ENCODE measurements at regions not wholly inside any gene's neighbourhood (a gene's known extent, or its start where the extent isn't known, plus 50 kb on each side); places are given as distances from the start of the nearest gene placed in this dataset.
A peak's percentile ranks its signal among the peaks of the same experiment; 100 is the strongest.

DNA sequence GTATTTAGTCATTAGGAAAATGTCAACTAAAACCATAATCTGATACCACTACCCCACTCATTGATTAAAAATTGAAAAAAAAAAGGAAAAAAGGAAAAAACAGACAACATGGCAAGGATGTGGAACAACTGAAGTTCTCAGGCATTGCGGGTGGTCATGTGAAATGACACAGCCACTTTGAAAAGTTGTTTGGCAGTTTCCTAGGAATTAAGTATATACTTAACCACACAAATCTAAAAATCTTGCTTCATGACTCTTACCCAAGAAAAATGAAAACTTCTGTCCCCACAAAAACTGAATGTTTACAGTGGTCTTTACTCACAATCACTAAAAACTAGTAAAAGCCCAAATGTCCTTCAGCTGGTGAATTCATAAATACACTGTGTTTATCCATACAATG is 254.5 kb downstream of the AHR start:
- H3K27ac ChIP-seq = no peak overlapping the region
- TF ChIP-seq, protein P1, sequence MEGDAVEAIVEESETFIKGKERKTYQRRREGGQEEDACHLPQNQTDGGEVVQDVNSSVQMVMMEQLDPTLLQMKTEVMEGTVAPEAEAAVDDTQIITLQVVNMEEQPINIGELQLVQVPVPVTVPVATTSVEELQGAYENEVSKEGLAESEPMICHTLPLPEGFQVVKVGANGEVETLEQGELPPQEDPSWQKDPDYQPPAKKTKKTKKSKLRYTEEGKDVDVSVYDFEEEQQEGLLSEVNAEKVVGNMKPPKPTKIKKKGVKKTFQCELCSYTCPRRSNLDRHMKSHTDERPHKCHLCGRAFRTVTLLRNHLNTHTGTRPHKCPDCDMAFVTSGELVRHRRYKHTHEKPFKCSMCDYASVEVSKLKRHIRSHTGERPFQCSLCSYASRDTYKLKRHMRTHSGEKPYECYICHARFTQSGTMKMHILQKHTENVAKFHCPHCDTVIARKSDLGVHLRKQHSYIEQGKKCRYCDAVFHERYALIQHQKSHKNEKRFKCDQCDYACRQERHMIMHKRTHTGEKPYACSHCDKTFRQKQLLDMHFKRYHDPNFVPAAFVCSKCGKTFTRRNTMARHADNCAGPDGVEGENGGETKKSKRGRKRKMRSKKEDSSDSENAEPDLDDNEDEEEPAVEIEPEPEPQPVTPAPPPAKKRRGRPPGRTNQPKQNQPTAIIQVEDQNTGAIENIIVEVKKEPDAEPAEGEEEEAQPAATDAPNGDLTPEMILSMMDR (IDR thresholded peaks at IDR 0.05) = no peak
- intact Hi-C loops (cut with DNase I) = no loop called here
- H3K36me3 ChIP-seq = no peaks in the 10 kb centered on the region
- H3K27me3 ChIP-seq = no peaks in the 10 kb centered on the region
- no peak for DNase-seq (ENCODE audit: low spot score in 2 of 2)
- H3K4me1 ChIP-seq = peaks cover 0 to 3% of the 10 kb centered on the region in 2 donors
- H3K4me3 ChIP-seq = no peak overlapping the region
- H3K9me3 ChIP-seq = no peaks in the 10 kb centered on the region

DNA sequence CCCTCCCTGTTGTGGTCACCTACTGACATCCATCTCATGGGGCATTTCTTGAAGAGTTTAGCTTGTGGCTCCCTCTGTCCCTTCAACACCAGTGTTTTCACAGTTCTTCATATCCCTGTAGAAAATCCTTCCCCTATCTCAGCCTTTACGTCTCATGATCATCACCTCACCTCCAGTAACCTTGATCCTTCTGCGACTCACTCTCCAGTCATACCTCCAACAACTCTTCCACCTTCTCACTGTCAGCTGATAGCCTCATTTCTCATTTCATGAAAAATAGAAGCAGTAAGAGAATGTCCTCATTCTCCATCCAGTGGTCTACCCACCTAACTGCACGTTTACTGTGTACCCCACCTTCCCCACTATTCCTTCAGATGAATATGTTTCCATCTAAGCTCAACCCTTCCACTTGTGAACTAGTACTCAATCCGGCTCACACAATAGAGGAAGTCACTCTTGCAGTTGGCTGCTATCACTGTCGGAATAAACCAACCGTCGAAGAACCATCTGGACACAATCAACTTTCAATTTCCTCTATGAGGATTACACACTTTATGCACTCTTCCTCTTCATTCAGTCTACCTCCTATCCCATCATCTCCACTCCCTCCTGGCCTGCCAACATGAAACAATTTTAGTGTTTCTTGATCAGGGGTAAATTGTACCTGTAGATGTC is 256.0 kb downstream of the AHR start:
- Histone ChIP-seq H3K9me3 (no peaks in the 10 kb centered on the region), H3K27me3 (no peaks in the 10 kb centered on the region), H3K4me3 (no peak overlapping the region), H3K27ac (no peak overlapping the region), H3K36me3 (no peaks in the 10 kb centered on the region), H3K4me1 (peaks cover 0 to 3% of the 10 kb centered on the region in 2 donors)
- no peak for DNase-seq (ENCODE audit: low spot score in 2 of 2)
- TF ChIP-seq, protein P1 (IDR thresholded peaks at IDR 0.05) = no peak
- intact Hi-C loops (cut with DNase I) = no loop called here

DNA sequence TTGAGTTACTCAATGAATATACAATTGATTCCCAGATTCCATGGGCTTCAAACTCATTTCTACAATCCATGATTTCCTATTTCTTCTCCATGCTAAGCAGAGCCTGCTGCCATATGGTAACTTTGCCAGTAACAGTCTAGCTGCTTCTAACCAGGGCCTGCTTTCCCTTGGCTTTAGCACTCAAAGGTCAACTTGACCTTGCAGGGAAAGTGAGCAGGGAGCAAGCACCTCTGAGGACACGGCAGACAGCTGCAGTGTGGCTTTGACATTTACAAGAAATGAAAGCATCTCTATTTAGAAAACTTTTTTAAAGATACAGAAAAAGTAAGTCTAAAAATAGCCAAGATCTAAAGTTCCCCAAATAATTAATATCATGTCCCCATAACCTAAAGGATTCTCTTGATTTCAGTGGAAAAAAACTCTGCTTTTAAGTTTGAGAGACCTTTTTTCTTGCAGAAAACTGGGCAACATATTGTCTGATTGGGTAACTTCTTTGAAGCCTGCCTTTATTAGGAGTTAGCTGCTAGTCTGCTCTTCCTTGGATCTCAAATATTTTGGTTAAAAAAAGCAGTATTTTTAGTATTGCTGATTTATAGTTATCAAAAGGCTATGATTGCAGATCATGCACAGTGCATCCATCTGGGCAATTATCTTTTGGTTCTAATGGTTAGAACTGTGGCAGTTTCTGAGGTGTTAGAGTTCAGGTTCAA is 257.9 kb downstream of the AHR start:
- TF ChIP-seq, protein P1 (IDR thresholded peaks at IDR 0.05) = no peak
- H3K27ac ChIP-seq = peak overlapping the region; percentile 44 to 46
- H3K9me3 ChIP-seq = no peaks in the 10 kb centered on the region
- peaks cover 0 to 3% of the 10 kb centered on the region in 2 donors for H3K4me1 ChIP-seq
- intact Hi-C loops (cut with DNase I) = no loop called here
- H3K27me3 ChIP-seq = no peaks in the 10 kb centered on the region
- DNase-seq (ENCODE audit: low spot score in 2 of 2) = no peak
- H3K36me3 ChIP-seq = no peaks in the 10 kb centered on the region
- no peak overlapping the region for H3K4me3 ChIP-seq

DNA sequence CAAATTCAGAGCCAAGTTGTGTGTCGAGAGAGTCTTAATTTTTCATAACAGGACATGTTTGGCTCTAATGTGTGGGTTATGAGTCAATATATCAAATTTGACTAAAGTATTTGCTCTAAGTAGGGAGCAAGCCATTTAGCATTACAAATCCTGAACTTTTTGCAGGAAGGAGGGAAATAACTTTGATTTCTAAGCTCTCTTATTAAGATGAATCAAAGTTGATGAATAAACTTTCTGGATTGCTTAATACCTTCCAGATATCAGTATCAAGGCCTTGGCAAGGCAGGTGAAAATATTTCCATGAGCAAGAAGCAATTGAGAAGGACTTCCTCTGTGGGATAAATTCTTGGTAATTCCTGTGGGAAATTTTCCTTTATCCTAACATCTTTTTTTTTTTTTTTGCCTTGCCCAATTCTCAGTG is 258.8 kb downstream of the AHR start:
- Histone ChIP-seq H3K27ac (peak overlapping the region in 1 of 2 donors; percentile 44), H3K4me1 (peaks cover 0 to 3% of the 10 kb centered on the region in 2 donors), H3K36me3 (no peaks in the 10 kb centered on the region), H3K9me3 (no peaks in the 10 kb centered on the region), H3K4me3 (no peak overlapping the region), H3K27me3 (no peaks in the 10 kb centered on the region)
- TF ChIP-seq, protein P1 (IDR thresholded peaks at IDR 0.05) = no peak
- DNase-seq (ENCODE audit: low spot score in 2 of 2) = no peak
- intact Hi-C loops (cut with DNase I) = no loop called here

DNA sequence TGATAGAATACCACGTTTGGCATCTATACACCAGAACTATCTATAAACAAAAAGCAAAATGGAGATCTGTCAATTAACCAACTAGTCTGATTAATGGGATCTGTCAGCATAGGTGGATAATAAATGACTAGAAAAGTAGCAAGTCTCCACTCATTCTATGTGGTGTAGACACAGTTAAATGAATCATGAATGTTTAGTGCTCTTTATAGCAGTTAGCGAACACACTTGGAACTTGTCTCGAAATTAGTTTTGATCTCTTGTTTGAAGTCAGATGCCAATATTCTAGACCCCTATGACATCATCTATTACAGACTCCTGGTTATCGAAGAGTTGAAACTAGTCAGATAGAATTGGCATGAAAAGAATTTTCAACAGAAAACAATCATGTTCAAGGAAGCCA is 259.7 kb downstream of the AHR start:
- TF ChIP-seq, protein P1 (IDR thresholded peaks at IDR 0.05) = no peak
- intact Hi-C loops (cut with DNase I) = no loop called here
- no peaks in the 10 kb centered on the region for H3K27me3 ChIP-seq
- H3K4me1 ChIP-seq = peaks cover 0 to 3% of the 10 kb centered on the region in 2 donors
- DNase-seq (ENCODE audit: low spot score in 2 of 2) = no peak
- H3K36me3 ChIP-seq = no peaks in the 10 kb centered on the region
- no peak overlapping the region for H3K27ac ChIP-seq
- no peaks in the 10 kb centered on the region for H3K9me3 ChIP-seq
- no peak overlapping the region for H3K4me3 ChIP-seq

All from ascending aorta (tissue), 2 donors.